Heart right ventricle (tissue), 16 donors: ENCODE measurements at regions not wholly inside any gene's neighbourhood (a gene's known extent, or its start where the extent isn't known, plus 50 kb on each side); places are given as distances from the start of the nearest gene placed in this dataset.
A peak's percentile ranks its signal among the peaks of the same experiment; 100 is the strongest.

Experiments
- ATAC-seq, 8 donors: fragments of 200-7000 bp; cut with Tn5 transposase; one replicate each; pipeline ENCODE4 v1.9.1; 2020; ENCODE audit warnings: mild to moderate bottlenecking in 8 of 8, moderate library complexity in 8 of 8, moderate number of reproducible peaks in 1 of 8
- DNase-seq, 2 donors: peaks; one replicate each; pipeline ENCODE4 v3.0.0-alpha.2; 2020
- H3K27ac ChIP-seq, 10 donors: fragments of 200-600 bp; sonication (generic) in 2 of 10; one replicate each; pipeline versions ENCODE4 v1.5.0 to v1.8.0; 2020 to 2022; ENCODE audit warnings: mild to moderate bottlenecking in 3 of 10
- H3K27me3 ChIP-seq, 7 donors: fragments of 200-600 bp; one replicate each; pipeline ENCODE4 v1.8.0; 2021 to 2022; ENCODE audit warnings: mild to moderate bottlenecking in 2 of 7
- H3K36me3 ChIP-seq, 9 donors: fragments of 200-600 bp; sonication (generic) in 1 of 9; one replicate each; pipeline versions ENCODE4 v1.5.0 to v1.8.0; 2020 to 2022; ENCODE audit warnings: mild to moderate bottlenecking in 2 of 9
- H3K4me1 ChIP-seq, 9 donors: fragments of 200-600 bp; sonication (generic) in 1 of 9; one replicate each; pipeline versions ENCODE4 v1.5.0 to v1.8.0; 2020 to 2022; ENCODE audit warnings: mild to moderate bottlenecking in 4 of 9
- H3K4me3 ChIP-seq, 10 donors: fragments of 200-600 bp; sonication (generic) in 2 of 10; one replicate each; pipeline versions ENCODE4 v1.5.0 to v1.8.0; 2020 to 2022; ENCODE audit warnings: mild to moderate bottlenecking in 7 of 10, moderate library complexity in 2 of 10
- H3K9me3 ChIP-seq, 11 donors: fragments of 200-600 bp in 10 of 11; sonication (generic) in 2 of 11; one replicate each; pipeline versions ENCODE4 v1.5.0 to v1.8.0; 2013 to 2022; ENCODE audit warnings: mild to moderate bottlenecking in 2 of 11, control low read depth in 1 of 11, moderate library complexity in 1 of 11
- WGBS, 2 donors: extraction: QIAGEN DNeasy Blood & Tissue Kit; methylation state at CpG; one replicate each; pipeline ENCODE4 v1.1.7; 2013; ENCODE audit warnings: inconsistent platforms in 1 of 2; 5-methylcytosine and 5-hydroxymethylcytosine counted together
- intact Hi-C, 10 donors: fragments of 100-400 bp; cut with DNase I; formaldehyde crosslinking; loops; one replicate each; pipeline versions ENCODE4 v1.11.1 to v1.14.2; 2022
- TF ChIP-seq, protein P1 (sequence below), 9 donors: fragments of 200-600 bp; sonication (generic) in 2 of 9; IDR thresholded peaks; one replicate each; pipeline versions ENCODE4 v1.5.0 to v1.8.0; 2021 to 2022; ENCODE audit warnings: antibody characterized with exemption in 9 of 9, mild to moderate bottlenecking in 5 of 9, moderate library complexity in 1 of 9
- donor health status: Arrhythmogenic right ventricular cardiomyopathy.
- donor health status: ischemic (EF 13 %, LVEDD 7.1; RV severe dilation, severe dysfunction).
- donor health status: healthy with polysubstance abuse.
- donor health status: DM: no; HTN: yes; CAD: no.
- donor health status: DM: no; HTN: no; CAD: no.
- donor health status: ischemic (EF 25% LVEDD 6.9; RV normal size, moderate dysfunction).
- donor health status: ischemic (EF 25% LVEDD 5.7; RV mildly dilated, moderate dysfunction).
- donor health status: healthy.
- donor health status: DM: yes; HTN: yes; CAD: no.
- donor health status: Ischemic cardiomyopathy.
- donor health status: ischemic (EF 35%, LVEDD 5.7; RV mildly dilated, moderate dysfunction).
- donor health status: nonischemic (EF 11% LVEDD 7.7; RV severe dilation, severe dysfunction).
- donor health status: DM: yes; HTN: yes; CAD: no.
- donor health status: PGD.
- donor health status: ischemic (EF 29% LVEDD 5.4; RV normal size, mild dysfunction).
- donor health status: nonischemic (EF 23%, LVEDD 6.1; RV moderate dilation, normal function).

DNA sequence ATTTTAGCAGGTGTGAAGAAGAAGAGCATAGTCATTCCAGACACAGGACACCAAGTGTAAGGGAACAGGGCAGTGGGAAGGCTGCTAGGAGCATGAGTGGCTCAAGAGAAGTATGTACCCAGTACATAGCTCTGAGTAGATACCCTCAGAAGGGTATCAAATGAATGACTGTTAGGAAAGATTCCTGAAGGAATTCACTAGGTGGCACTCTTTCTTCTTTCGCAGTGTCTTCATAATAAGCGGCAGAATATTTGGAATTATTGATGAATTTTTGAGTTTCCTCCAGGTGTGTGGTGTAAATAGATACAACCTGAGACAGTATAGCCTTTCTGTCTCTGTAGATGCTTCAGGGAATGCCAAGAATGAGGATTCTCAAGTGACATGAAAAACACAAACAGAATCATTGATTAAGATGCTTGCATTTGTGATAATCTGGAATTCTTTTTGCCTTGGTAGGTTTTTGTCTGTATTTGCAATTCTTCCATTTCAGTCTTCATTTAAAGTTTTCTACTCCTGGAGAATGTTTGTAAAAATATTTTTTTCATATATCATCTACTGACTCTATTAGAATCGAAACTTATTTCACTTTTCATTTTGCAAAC lies 264.3 kb upstream of the RIMS1 start:
- ATAC-seq, result no peak
- Histone ChIP-seq H3K4me3 (no peak overlapping the region), H3K27ac (no peak overlapping the region), H3K27me3 (no peaks in the 10 kb centered on the region), H3K36me3 (no peaks in the 10 kb centered on the region), H3K4me1 (no peaks in the 10 kb centered on the region), H3K9me3 (peaks cover 0 to 13% (median 4%) of the 10 kb centered on the region in 11 donors)
- intact Hi-C loops, result loop anchor here in 3 of 10 donors (5.0 to 10.0 kb wide), 3 partner anchors 460 to 465 kb away; no protein-coding TSS in a partner anchor
- TF ChIP-seq, protein P1, sequence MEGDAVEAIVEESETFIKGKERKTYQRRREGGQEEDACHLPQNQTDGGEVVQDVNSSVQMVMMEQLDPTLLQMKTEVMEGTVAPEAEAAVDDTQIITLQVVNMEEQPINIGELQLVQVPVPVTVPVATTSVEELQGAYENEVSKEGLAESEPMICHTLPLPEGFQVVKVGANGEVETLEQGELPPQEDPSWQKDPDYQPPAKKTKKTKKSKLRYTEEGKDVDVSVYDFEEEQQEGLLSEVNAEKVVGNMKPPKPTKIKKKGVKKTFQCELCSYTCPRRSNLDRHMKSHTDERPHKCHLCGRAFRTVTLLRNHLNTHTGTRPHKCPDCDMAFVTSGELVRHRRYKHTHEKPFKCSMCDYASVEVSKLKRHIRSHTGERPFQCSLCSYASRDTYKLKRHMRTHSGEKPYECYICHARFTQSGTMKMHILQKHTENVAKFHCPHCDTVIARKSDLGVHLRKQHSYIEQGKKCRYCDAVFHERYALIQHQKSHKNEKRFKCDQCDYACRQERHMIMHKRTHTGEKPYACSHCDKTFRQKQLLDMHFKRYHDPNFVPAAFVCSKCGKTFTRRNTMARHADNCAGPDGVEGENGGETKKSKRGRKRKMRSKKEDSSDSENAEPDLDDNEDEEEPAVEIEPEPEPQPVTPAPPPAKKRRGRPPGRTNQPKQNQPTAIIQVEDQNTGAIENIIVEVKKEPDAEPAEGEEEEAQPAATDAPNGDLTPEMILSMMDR (IDR thresholded peaks at IDR 0.05), result peak in 7 of 9 donors; percentile 15 to 56 (median 37)
- WGBS, 2 donors, result 49 to 52% methylated on average over 3 of the region's 3 CpGs
- DNase-seq, result no peak

DNA sequence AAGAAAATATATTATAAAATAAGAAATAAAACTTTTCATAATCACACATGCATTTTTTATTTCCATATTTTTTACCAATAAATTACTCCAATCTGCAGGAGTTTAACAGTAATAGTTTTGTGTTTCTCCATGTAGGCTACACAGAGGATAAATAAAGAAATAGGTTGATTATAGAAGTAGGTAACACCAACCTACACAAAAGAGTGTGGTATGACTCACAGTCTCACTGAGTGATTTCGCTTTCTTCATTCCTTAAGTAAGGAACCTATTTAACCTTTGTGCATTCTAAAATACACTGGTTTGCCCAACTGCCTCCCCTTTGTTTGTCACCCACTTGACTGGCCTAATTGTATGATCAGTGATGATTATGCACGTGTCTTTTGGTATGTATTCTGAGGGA lies 244.2 kb upstream of the RIMS1 start:
- no peak overlapping the region for H3K27ac ChIP-seq
- WGBS, 2 donors, result 69 to 70% methylated on average over 2 of the region's 2 CpGs
- DNase-seq, result no peak
- ATAC-seq, result no peak
- TF ChIP-seq, protein P1 (IDR thresholded peaks at IDR 0.05), result no peak
- no peaks in the 10 kb centered on the region for H3K36me3 ChIP-seq
- H3K27me3 ChIP-seq, result no peaks in the 10 kb centered on the region
- H3K4me3 ChIP-seq, result no peak overlapping the region
- H3K9me3 ChIP-seq, result peaks cover 0 to 11% (median 0%) of the 10 kb centered on the region in 11 donors
- intact Hi-C loops, result no loop called here
- H3K4me1 ChIP-seq, result no peaks in the 10 kb centered on the region

DNA sequence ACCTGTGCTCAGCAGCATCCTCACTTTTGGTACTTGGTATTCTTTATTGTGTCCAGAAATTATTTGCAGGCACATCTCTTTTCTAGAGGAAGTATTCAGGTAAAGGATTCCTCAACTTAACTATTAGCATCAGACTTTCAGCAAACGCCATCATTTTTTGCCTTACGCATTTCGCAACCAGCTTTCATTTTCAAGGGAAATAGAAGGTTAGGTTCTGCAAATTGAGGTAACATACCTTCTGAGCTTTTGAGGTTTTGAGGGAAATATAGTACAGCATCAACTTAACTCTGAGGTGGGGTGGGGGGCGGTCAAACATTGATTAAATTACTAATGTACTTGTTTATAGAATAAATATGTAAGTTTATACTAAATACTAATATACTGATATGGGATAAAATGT lies 243.6 kb upstream of the RIMS1 start:
- Histone ChIP-seq H3K27ac (no peak overlapping the region), H3K4me1 (no peaks in the 10 kb centered on the region), H3K36me3 (no peaks in the 10 kb centered on the region), H3K4me3 (no peak overlapping the region), H3K9me3 (peaks cover 0 to 14% (median 0%) of the 10 kb centered on the region in 11 donors), H3K27me3 (no peaks in the 10 kb centered on the region)
- 94 to 96% methylated on average over 4 of the region's 4 CpGs for WGBS, 2 donors
- ATAC-seq (no peak), DNase-seq (no peak)
- TF ChIP-seq, protein P1 (IDR thresholded peaks at IDR 0.05), result no peak
- intact Hi-C loops, result no loop called here

DNA sequence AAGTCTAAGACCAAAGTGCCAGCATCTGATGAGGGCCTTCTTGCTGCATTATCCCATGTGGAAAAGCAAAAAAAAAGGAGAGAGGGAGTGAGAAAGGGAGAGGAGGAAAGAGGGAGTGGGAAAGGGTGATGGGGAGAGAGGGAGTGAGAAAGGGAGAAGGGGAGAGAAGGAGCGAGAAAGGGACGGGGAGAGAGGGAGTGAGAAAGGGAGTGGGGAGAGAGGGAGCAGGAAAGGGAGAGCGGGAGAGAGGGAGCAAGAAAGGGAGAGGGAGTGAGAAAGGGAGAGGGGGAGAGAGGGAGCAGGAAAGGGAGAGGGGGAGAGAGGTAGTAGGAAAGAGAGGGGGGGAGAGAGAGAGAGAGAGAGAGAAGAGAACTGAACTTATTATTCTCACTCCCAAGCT lies 241.1 kb upstream of the RIMS1 start:
- H3K27me3 ChIP-seq, result no peaks in the 10 kb centered on the region
- no peak overlapping the region for H3K27ac ChIP-seq
- TF ChIP-seq, protein P1 (IDR thresholded peaks at IDR 0.05), result no peak
- ATAC-seq (no peak), DNase-seq (no peak)
- H3K4me3 ChIP-seq, result no peak overlapping the region
- H3K4me1 ChIP-seq, result no peaks in the 10 kb centered on the region
- WGBS, 2 donors, result 65 to 94% methylated on average over 3 of the region's 3 CpGs
- H3K9me3 ChIP-seq, result peaks cover 0 to 23% (median 0%) of the 10 kb centered on the region in 11 donors
- intact Hi-C loops, result no loop called here
- H3K36me3 ChIP-seq, result no peaks in the 10 kb centered on the region
